Ureter (tissue), 1 donor: ENCODE measurements at regions not wholly inside any gene's neighbourhood (a gene's known extent, or its start where the extent isn't known, plus 50 kb on each side); places are given as distances from the start of the nearest gene placed in this dataset.

Experiments
- DNase-seq: peaks from one replicate; pipeline ENCODE4 v3.0.0-alpha.2; 2020; ENCODE audit warnings: low spot score
- donor health status: DM: yes; HTN: yes; CAD: no.

- no peak for DNase-seq
Observed at GRCh38 chr2:212871597-212871996, 279.8 kb downstream of the IKZF2 start.

GRCh38 chr2:212864186-212864585, 287.2 kb downstream of the IKZF2 start:
- no peak for DNase-seq

- DNase-seq: no peak
Observed at GRCh38 chr2:212863185-212863588, 288.2 kb downstream of the IKZF2 start.

GRCh38 chr2:212858496-212858895, 292.9 kb downstream of the IKZF2 start:
- no peak for DNase-seq

GRCh38 chr2:212854771-212855170, 296.6 kb downstream of the IKZF2 start:
- no peak for DNase-seq

GRCh38 chr2:212854116-212854515, 297.3 kb downstream of the IKZF2 start:
- DNase-seq: no peak

GRCh38 chr2:212845941-212846340, 305.5 kb downstream of the IKZF2 start:
- no peak for DNase-seq

GRCh38 chr2:212843409-212844199, 305.0 kb upstream of the ERBB4 start:
- no peak for DNase-seq

- no peak for DNase-seq
Observed at GRCh38 chr2:212842544-212843185, 304.1 kb upstream of the ERBB4 start.

GRCh38 chr2:212841460-212841859, 302.9 kb upstream of the ERBB4 start:
- no peak for DNase-seq

- no peak for DNase-seq
Observed at GRCh38 chr2:212832211-212833195, 293.9 kb upstream of the ERBB4 start.

- no peak for DNase-seq
Observed at GRCh38 chr2:212831671-212832199, 293.1 kb upstream of the ERBB4 start.

GRCh38 chr2:212816267-212816666, 277.7 kb upstream of the ERBB4 start:
- DNase-seq: no peak

- no peak for DNase-seq
Observed at GRCh38 chr2:212815453-212815852, 276.9 kb upstream of the ERBB4 start.

GRCh38 chr2:212814941-212815340, 276.3 kb upstream of the ERBB4 start:
- no peak for DNase-seq

- DNase-seq: no peak
Observed at GRCh38 chr2:212811921-212812320, 273.3 kb upstream of the ERBB4 start.

- DNase-seq: no peak
Observed at GRCh38 chr2:212811036-212811805, 272.6 kb upstream of the ERBB4 start.

- DNase-seq: no peak
Observed at GRCh38 chr2:212797484-212798205, 259.0 kb upstream of the ERBB4 start.

- DNase-seq: no peak
Observed at GRCh38 chr2:212794471-212794870, 255.9 kb upstream of the ERBB4 start.

GRCh38 chr2:212791569-212791968, 253.0 kb upstream of the ERBB4 start:
- DNase-seq: no peak
